ENCODE measurements at regions not wholly inside any gene's neighbourhood (a gene's known extent, or its start where the extent isn't known, plus 50 kb on each side); places are given as distances from the start of the nearest gene placed in this dataset.

- Histone ChIP-seq H3K23me2 (ENCODE audit: low read depth, low read length) (no peaks in the 10 kb centered on the region), H3K9ac (replicated peaks in 1 of 4; ENCODE audit: extremely low read depth in 1 of 4, low read depth in 3 of 4, low read length in 3 of 4) (no peak overlapping the region), H3K4me2 (ENCODE audit: insufficient read depth in 1 of 2, low read depth in 2 of 2, low read length in 2 of 2) (no peak overlapping the region), H3K14ac (ENCODE audit: insufficient read length) (no peak overlapping the region), H2BK5ac (ENCODE audit: low read depth, low read length) (no peak overlapping the region), H2AFZ (ENCODE audit: low read length) (no peak overlapping the region), H2BK120ac (replicated peaks; ENCODE audit: low read depth, low read length) (no peak overlapping the region), H3K18ac (ENCODE audit: extremely low read depth, low read length) (no peak overlapping the region), H3K4ac (replicated peaks; ENCODE audit: insufficient read length, low read depth, low read length) (no peak overlapping the region), H2BK12ac (ENCODE audit: low read depth, low read length) (no peak overlapping the region), H4K20me1 (replicated peaks in 1 of 2; ENCODE audit: control insufficient read depth in 1 of 2, insufficient read depth in 2 of 2, low read length in 2 of 2) (peaks cover 0 to 1% of the 10 kb centered on the region in 2 experiments), H3K23ac (ENCODE audit: insufficient read length) (no peak overlapping the region), H2BK20ac (ENCODE audit: low read length) (no peak overlapping the region), H3K4me3 (ENCODE audit: extremely low read depth in 1 of 4, insufficient read depth in 2 of 4, low read depth in 3 of 4, low read length in 4 of 4) (no peak overlapping the region), H4K5ac (ENCODE audit: insufficient read length, low read depth, low read length) (no peak overlapping the region), H3K56ac (replicated peaks; ENCODE audit: insufficient read length, low read depth, low read length) (no peak overlapping the region), H4K8ac (ENCODE audit: extremely low read depth, insufficient read depth, low read length) (no peak overlapping the region), H2BK15ac (ENCODE audit: low read length) (no peak overlapping the region), H3K9me3 (ENCODE audit: insufficient read depth in 2 of 2, low read depth in 1 of 2, low read length in 1 of 2) (no peaks in the 10 kb centered on the region), H3K27ac (ENCODE audit: low read depth, low read length) (no peak overlapping the region), H3K36me3 (ENCODE audit: control insufficient read depth in 2 of 4, insufficient read depth in 4 of 4, low read length in 3 of 4) (no peaks in the 10 kb centered on the region), H2AK5ac (ENCODE audit: low read depth, low read length) (no peak overlapping the region), H3K79me2 (ENCODE audit: control insufficient read depth in 1 of 2, insufficient read depth in 2 of 2, low read length in 2 of 2) (no peaks in the 10 kb centered on the region), H3K27me3 (replicated peaks in 1 of 4; ENCODE audit: control insufficient read depth in 3 of 4, extremely low read depth in 1 of 4, insufficient read depth in 3 of 4, low read length in 3 of 4) (no peaks in the 10 kb centered on the region; a peak in 1 of 7 replicates), H3K4me1 (replicated peaks in 1 of 4; ENCODE audit: control insufficient read depth in 3 of 4, insufficient read depth in 4 of 4, low read length in 3 of 4) (no peaks in the 10 kb centered on the region), H3K79me1 (ENCODE audit: low read depth, low read length) (peaks cover 5% of the 10 kb centered on the region; the same call in 1 of the 2 replicates), H4K91ac (replicated peaks; ENCODE audit: insufficient read length, low read length) (no peak overlapping the region)
- no peak for FAIRE-seq
- CTCF ChIA-PET (ENCODE audit: partially characterized antibody): interaction anchor here (0.6 to 1.0 kb wide), 3 partner anchors 14 to 201 kb away, joined by 3 read pairs; no protein-coding TSS in a partner anchor
- TF ChIP-seq FOSL1 (IDR thresholded peaks at IDR 0.05; ENCODE audit: insufficient read depth, low read depth, low read length) (no peak), USF2 (IDR thresholded peaks at IDR 0.05; ENCODE audit: low read length) (no peak), SP2 (IDR thresholded peaks at IDR 0.05; ENCODE audit: low read length) (no peak), KDM1A (IDR thresholded peaks at IDR 0.05; ENCODE audit: borderline replicate concordance, low read length) (no peak), MAFK (IDR thresholded peaks at IDR 0.05; ENCODE audit: low read depth, low read length) (no peak), BCL11A (IDR thresholded peaks at IDR 0.05; ENCODE audit: low read depth in 2 of 2, low read length in 2 of 2) (no peak), CBX5 (IDR thresholded peaks at IDR 0.05; ENCODE audit: low read depth, low read length) (no peak), SUZ12 (IDR thresholded peaks at IDR 0.05; ENCODE audit: low read length) (no peak), GTF2F1 (IDR thresholded peaks at IDR 0.05; ENCODE audit: borderline replicate concordance, low read depth, low read length) (no peak), PHF8 (conservative IDR thresholded peaks at IDR 0.05; ENCODE audit: low read depth, low read length) (no peak), SIRT6 (IDR thresholded peaks at IDR 0.05; ENCODE audit: low read length) (no peak), RNF2 (IDR thresholded peaks at IDR 0.05; ENCODE audit: borderline replicate concordance, low read depth, low read length, missing control alignments, poor library complexity, severe bottlenecking) (no peak)
- 93% methylated on average over 6 of the region's 6 CpGs; no CpG with 5 or more reads in 1 of the 2 experiments for WGBS, 2 experiments (ENCODE audit: extremely low coverage in 1 of 2, insufficient coverage in 1 of 2, insufficient read length in 1 of 2, insufficient replicate concordance in 2 of 2, low coverage in 1 of 2, low lambda C conversion rate in 2 of 2, missing lambda C conversion rate in 1 of 2)
- POLR2A ChIA-PET (ENCODE audit: partially characterized antibody): no interaction called here
- no peak for DNase-seq (ENCODE audit: low read depth in 1 of 2, low spot score in 2 of 2)
Measured at GRCh38 chr10:21090609-21091082, 193.5 kb upstream of the NEBL start.
